ENCODE measurements at regions not wholly inside any gene's neighbourhood (a gene's known extent, or its start where the extent isn't known, plus 50 kb on each side); places are given as distances from the start of the nearest gene placed in this dataset.
"Not testable (repeated sequence)": the region's sequence is repeated elsewhere in the genome, so short reads cannot be mapped to it uniquely, and the experiment has no call there.

- H3K36me3 Mint-ChIP-seq; H3K4me3 Mint-ChIP-seq; H3K4me1 Mint-ChIP-seq; H3K9me3 Mint-ChIP-seq (ENCODE audit: low read depth); H3K27ac Mint-ChIP-seq; ATAC-seq; DNase-seq; H3K27me3 Mint-ChIP-seq; CTCF ChIA-PET: not testable (repeated sequence)
These were observed 235.5 kb downstream of the NPIPA7 start for GRCh38 chr16:16614484-16614883.

GRCh38 chr16:16618963-16619465 lies 240.1 kb downstream of the NPIPA7 start:
- H3K27me3 Mint-ChIP-seq; H3K27ac Mint-ChIP-seq; CTCF ChIA-PET; H3K4me3 Mint-ChIP-seq; ATAC-seq; DNase-seq; H3K9me3 Mint-ChIP-seq (ENCODE audit: low read depth); H3K4me1 Mint-ChIP-seq; H3K36me3 Mint-ChIP-seq: not testable (repeated sequence)

GRCh38 chr16:16624367-16624766 lies 245.4 kb downstream of the NPIPA7 start:
- H3K36me3 Mint-ChIP-seq; H3K4me3 Mint-ChIP-seq; DNase-seq; H3K4me1 Mint-ChIP-seq; H3K27me3 Mint-ChIP-seq; CTCF ChIA-PET; ATAC-seq; H3K27ac Mint-ChIP-seq; H3K9me3 Mint-ChIP-seq (ENCODE audit: low read depth): not testable (repeated sequence)

GRCh38 chr16:16625140-16625539 lies 246.2 kb downstream of the NPIPA7 start:
- H3K27me3 Mint-ChIP-seq; H3K4me3 Mint-ChIP-seq; H3K36me3 Mint-ChIP-seq; H3K9me3 Mint-ChIP-seq (ENCODE audit: low read depth); H3K4me1 Mint-ChIP-seq; CTCF ChIA-PET; DNase-seq; H3K27ac Mint-ChIP-seq; ATAC-seq: not testable (repeated sequence)

GRCh38 chr16:16627865-16628264 lies 248.9 kb downstream of the NPIPA7 start:
- CTCF ChIA-PET; DNase-seq; H3K27me3 Mint-ChIP-seq; H3K4me3 Mint-ChIP-seq; H3K4me1 Mint-ChIP-seq; H3K36me3 Mint-ChIP-seq; H3K9me3 Mint-ChIP-seq (ENCODE audit: low read depth); ATAC-seq; H3K27ac Mint-ChIP-seq: not testable (repeated sequence)

GRCh38 chr16:16638231-16638630 lies 259.3 kb downstream of the NPIPA7 start:
- H3K4me1 Mint-ChIP-seq, CTCF ChIA-PET: not testable (repeated sequence)

GRCh38 chr16:16638714-16639113 lies 259.8 kb downstream of the NPIPA7 start:
- ATAC-seq; H3K4me1 Mint-ChIP-seq; H3K4me3 Mint-ChIP-seq; H3K9me3 Mint-ChIP-seq (ENCODE audit: low read depth); H3K27ac Mint-ChIP-seq; H3K36me3 Mint-ChIP-seq; DNase-seq; H3K27me3 Mint-ChIP-seq; CTCF ChIA-PET: not testable (repeated sequence)

More at GRCh38 chr16:16638231-16638630, 259.3 kb downstream of the NPIPA7 start:
- not testable (repeated sequence) for H3K9me3 Mint-ChIP-seq (ENCODE audit: low read depth); DNase-seq; H3K36me3 Mint-ChIP-seq; H3K27ac Mint-ChIP-seq; H3K4me3 Mint-ChIP-seq; ATAC-seq; H3K27me3 Mint-ChIP-seq

GRCh38 chr16:16643828-16644227 lies 264.9 kb downstream of the NPIPA7 start:
- H3K4me1 Mint-ChIP-seq; DNase-seq; H3K9me3 Mint-ChIP-seq (ENCODE audit: low read depth); H3K27ac Mint-ChIP-seq; ATAC-seq; CTCF ChIA-PET; H3K27me3 Mint-ChIP-seq; H3K36me3 Mint-ChIP-seq; H3K4me3 Mint-ChIP-seq: not testable (repeated sequence)

- CTCF ChIA-PET; H3K27ac Mint-ChIP-seq; H3K4me1 Mint-ChIP-seq; H3K36me3 Mint-ChIP-seq; DNase-seq; H3K9me3 Mint-ChIP-seq (ENCODE audit: low read depth); H3K4me3 Mint-ChIP-seq; ATAC-seq; H3K27me3 Mint-ChIP-seq: not testable (repeated sequence)
These were observed 269.1 kb downstream of the NPIPA7 start for GRCh38 chr16:16648002-16648401.

- CTCF ChIA-PET; H3K4me1 Mint-ChIP-seq; H3K36me3 Mint-ChIP-seq; H3K27me3 Mint-ChIP-seq; DNase-seq; H3K4me3 Mint-ChIP-seq; H3K9me3 Mint-ChIP-seq (ENCODE audit: low read depth); ATAC-seq; H3K27ac Mint-ChIP-seq: not testable (repeated sequence)
These were observed 293.4 kb downstream of the NPIPA7 start for GRCh38 chr16:16672180-16672812.

GRCh38 chr16:16674820-16675219 lies 295.9 kb downstream of the NPIPA7 start:
- H3K4me1 Mint-ChIP-seq; ATAC-seq; H3K27me3 Mint-ChIP-seq; H3K4me3 Mint-ChIP-seq; H3K36me3 Mint-ChIP-seq; DNase-seq; H3K27ac Mint-ChIP-seq; CTCF ChIA-PET; H3K9me3 Mint-ChIP-seq (ENCODE audit: low read depth): not testable (repeated sequence)

- H3K9me3 Mint-ChIP-seq (ENCODE audit: low read depth); H3K4me1 Mint-ChIP-seq; H3K27ac Mint-ChIP-seq; ATAC-seq; H3K27me3 Mint-ChIP-seq; H3K36me3 Mint-ChIP-seq; H3K4me3 Mint-ChIP-seq; DNase-seq; CTCF ChIA-PET: not testable (repeated sequence)
These were observed 342.9 kb downstream of the NPIPA7 start for GRCh38 chr16:16721849-16722248.

- CTCF ChIA-PET; H3K36me3 Mint-ChIP-seq; H3K27ac Mint-ChIP-seq; H3K4me3 Mint-ChIP-seq; H3K27me3 Mint-ChIP-seq; H3K4me1 Mint-ChIP-seq; ATAC-seq; H3K9me3 Mint-ChIP-seq (ENCODE audit: low read depth); DNase-seq: not testable (repeated sequence)
These were observed 343.7 kb downstream of the NPIPA7 start for GRCh38 chr16:16722666-16723065.

- H3K27me3 Mint-ChIP-seq; H3K4me3 Mint-ChIP-seq; H3K9me3 Mint-ChIP-seq (ENCODE audit: low read depth); H3K36me3 Mint-ChIP-seq; CTCF ChIA-PET; H3K27ac Mint-ChIP-seq; ATAC-seq; H3K4me1 Mint-ChIP-seq; DNase-seq: not testable (repeated sequence)
These were observed 345.0 kb downstream of the NPIPA7 start for GRCh38 chr16:16723819-16724519.

Measured in activated CD8-positive, alpha-beta memory T cell treated with anti-CD3 and anti-CD28 coated beads, Interleukin-2, amount 10 ng/mL, durations not matched to agents 7 days and 5 days (primary cell).